ENCODE measurements at regions not wholly inside any gene's neighbourhood (a gene's known extent, or its start where the extent isn't known, plus 50 kb on each side); places are given as distances from the start of the nearest gene placed in this dataset.

GRCh38 chr5:168017313-168017712, 274.1 kb upstream of the WWC1 start:
- no peak for DNase-seq (ENCODE audit: low spot score)

GRCh38 chr5:168019143-168019542, 272.3 kb upstream of the WWC1 start:
- no peak for DNase-seq (ENCODE audit: low spot score)

- no peak for DNase-seq (ENCODE audit: low spot score)
Observed at GRCh38 chr5:168020542-168021294, 270.7 kb upstream of the WWC1 start.

GRCh38 chr5:168022446-168023169, 268.8 kb upstream of the WWC1 start:
- DNase-seq (ENCODE audit: low spot score), result no peak

- DNase-seq (ENCODE audit: low spot score), result no peak
Observed at GRCh38 chr5:168023191-168023590, 268.3 kb upstream of the WWC1 start.

- DNase-seq (ENCODE audit: low spot score), result no peak
Observed at GRCh38 chr5:168024306-168024705, 267.1 kb upstream of the WWC1 start.

- DNase-seq (ENCODE audit: low spot score), result no peak
Observed at GRCh38 chr5:168027007-168027406, 264.4 kb upstream of the WWC1 start.

- no peak for DNase-seq (ENCODE audit: low spot score)
Observed at GRCh38 chr5:168030912-168031311, 260.5 kb upstream of the WWC1 start.

GRCh38 chr5:168031614-168032013, 259.8 kb upstream of the WWC1 start:
- DNase-seq (ENCODE audit: low spot score), result no peak

GRCh38 chr5:168039039-168039438, 252.4 kb upstream of the WWC1 start:
- no peak for DNase-seq (ENCODE audit: low spot score)

GRCh38 chr5:168039566-168040248, 251.7 kb upstream of the WWC1 start:
- DNase-seq (ENCODE audit: low spot score), result no peak

GRCh38 chr5:168041583-168041982, 249.9 kb upstream of the WWC1 start:
- DNase-seq (ENCODE audit: low spot score), result no peak

GRCh38 chr5:168042284-168043068, 249.0 kb upstream of the WWC1 start:
- no peak for DNase-seq (ENCODE audit: low spot score)

GRCh38 chr5:168046163-168046562, 245.3 kb upstream of the WWC1 start:
- no peak for DNase-seq (ENCODE audit: low spot score)

GRCh38 chr5:168047043-168047668, 244.3 kb upstream of the WWC1 start:
- DNase-seq (ENCODE audit: low spot score), result peak; percentile 46

GRCh38 chr5:168047669-168048111, 243.8 kb upstream of the WWC1 start:
- no peak for DNase-seq (ENCODE audit: low spot score)

GRCh38 chr5:168048486-168048885, 243.0 kb upstream of the WWC1 start:
- no peak for DNase-seq (ENCODE audit: low spot score)

- DNase-seq (ENCODE audit: low spot score), result no peak
Observed at GRCh38 chr5:168052686-168053085, 238.8 kb upstream of the WWC1 start.

GRCh38 chr5:168054091-168054490, 237.4 kb upstream of the WWC1 start:
- DNase-seq (ENCODE audit: low spot score), result no peak

GRCh38 chr5:168055141-168055683, 236.2 kb upstream of the WWC1 start:
- DNase-seq (ENCODE audit: low spot score), result no peak

- no peak for DNase-seq (ENCODE audit: low spot score)
Observed at GRCh38 chr5:168055961-168056360, 235.5 kb upstream of the WWC1 start.
